ENCODE measurements at regions not wholly inside any gene's neighbourhood (a gene's known extent, or its start where the extent isn't known, plus 50 kb on each side); places are given as distances from the start of the nearest gene placed in this dataset.
"Not testable (repeated sequence)": the region's sequence is repeated elsewhere in the genome, so short reads cannot be mapped to it uniquely, and the experiment has no call there.

- DNase-seq (ENCODE audit: low spot score), result no peak
Observed at GRCh38 chr10:78416031-78417011, 382.7 kb downstream of the RPS24 start.

GRCh38 chr10:78417425-78418370 lies 384.0 kb downstream of the RPS24 start:
- no peak for DNase-seq (ENCODE audit: low spot score)

- DNase-seq (ENCODE audit: low spot score), result no peak
Observed at GRCh38 chr10:78419481-78420265, 386.0 kb downstream of the RPS24 start.

GRCh38 chr10:78420946-78421735 lies 387.5 kb downstream of the RPS24 start:
- no peak for DNase-seq (ENCODE audit: low spot score)

- DNase-seq (ENCODE audit: low spot score), result not testable (repeated sequence)
Observed at GRCh38 chr10:78424050-78424449, 390.4 kb downstream of the RPS24 start.

GRCh38 chr10:78424723-78425122 lies 391.1 kb downstream of the RPS24 start:
- DNase-seq (ENCODE audit: low spot score), result no peak

- DNase-seq (ENCODE audit: low spot score), result no peak
Observed at GRCh38 chr10:78426181-78426580, 392.5 kb downstream of the RPS24 start.

- no peak for DNase-seq (ENCODE audit: low spot score)
Observed at GRCh38 chr10:78427497-78428031, 393.9 kb downstream of the RPS24 start.

- no peak for DNase-seq (ENCODE audit: low spot score)
Observed at GRCh38 chr10:78428579-78428978, 394.9 kb downstream of the RPS24 start.

GRCh38 chr10:78429984-78430383 lies 396.3 kb downstream of the RPS24 start:
- DNase-seq (ENCODE audit: low spot score), result no peak

GRCh38 chr10:78432583-78432982 lies 398.9 kb downstream of the RPS24 start:
- no peak for DNase-seq (ENCODE audit: low spot score)

- DNase-seq (ENCODE audit: low spot score), result peak; percentile 48
Observed at GRCh38 chr10:78433076-78433595, 399.5 kb downstream of the RPS24 start.

GRCh38 chr10:78433766-78434535 lies 400.3 kb downstream of the RPS24 start:
- DNase-seq (ENCODE audit: low spot score), result peak; percentile 96

GRCh38 chr10:78434886-78435285 lies 401.2 kb downstream of the RPS24 start:
- no peak for DNase-seq (ENCODE audit: low spot score)

GRCh38 chr10:78435484-78436221 lies 402.0 kb downstream of the RPS24 start:
- DNase-seq (ENCODE audit: low spot score), result no peak

- DNase-seq (ENCODE audit: low spot score), result no peak
Observed at GRCh38 chr10:78436222-78436573, 402.5 kb downstream of the RPS24 start.

GRCh38 chr10:78436706-78437406 lies 403.2 kb downstream of the RPS24 start:
- peak; percentile 77 for DNase-seq (ENCODE audit: low spot score)

GRCh38 chr10:78437407-78437768 lies 403.7 kb downstream of the RPS24 start:
- DNase-seq (ENCODE audit: low spot score), result no peak
